Spleen (tissue), 7 donors: ENCODE measurements at regions not wholly inside any gene's neighbourhood (a gene's known extent, or its start where the extent isn't known, plus 50 kb on each side); places are given as distances from the start of the nearest gene placed in this dataset.

Source experiments
- POLR2A ChIP-seq, 3 donors: fragments of 450-650 bp; IDR thresholded peaks; one replicate each; pipeline ENCODE4 v1.5.1; 2017; ENCODE audit warnings: antibody characterized with exemption in 3 of 3, mild to moderate bottlenecking in 1 of 3
- TF ChIP-seq, protein P1 (sequence below), 11 experiments: fragments of 200-600 bp in 7 of 11; fragments of 450-650 bp in 4 of 11; sonication (generic) in 4 of 11; IDR thresholded peaks in 8 of 11; conservative IDR thresholded peaks in 3 of 11; 1 replicate in 7 of 11; 2 replicates in 4 of 11; pipeline versions ENCODE4 v1.4.0 to v1.8.0; 2016 to 2021; ENCODE audit warnings: antibody characterized with exemption in 11 of 11, inconsistent platforms in 4 of 11, mild to moderate bottlenecking in 1 of 11
- donor health status: DM: no; HTN: no; CAD: no; lungs with moderate emphysema.
- donor health status: DM: no; HTN: no; CAD: no.
- donor health status: DM: no; HTN: no; CAD: no.

DNA sequence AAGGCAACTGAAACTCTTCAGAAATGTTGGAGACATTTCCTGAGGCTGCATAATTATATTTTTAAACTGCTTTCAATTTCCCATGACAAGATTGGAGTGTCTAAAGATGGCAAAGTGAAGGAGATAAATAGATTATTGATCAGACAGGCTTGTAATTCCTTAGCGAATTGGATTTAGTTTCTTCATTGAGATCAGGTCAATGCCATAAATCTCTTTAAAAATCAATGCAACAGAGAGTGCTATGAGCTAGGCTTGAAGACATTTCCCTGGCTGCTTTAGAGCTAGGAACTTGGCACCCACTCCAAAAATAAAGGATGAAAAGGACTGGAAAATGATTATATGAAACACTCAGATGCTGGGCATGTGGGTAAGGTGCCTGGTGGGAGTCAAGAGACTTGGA, 828.4 kb downstream of the TLR4 start:
- TF ChIP-seq, protein P1, sequence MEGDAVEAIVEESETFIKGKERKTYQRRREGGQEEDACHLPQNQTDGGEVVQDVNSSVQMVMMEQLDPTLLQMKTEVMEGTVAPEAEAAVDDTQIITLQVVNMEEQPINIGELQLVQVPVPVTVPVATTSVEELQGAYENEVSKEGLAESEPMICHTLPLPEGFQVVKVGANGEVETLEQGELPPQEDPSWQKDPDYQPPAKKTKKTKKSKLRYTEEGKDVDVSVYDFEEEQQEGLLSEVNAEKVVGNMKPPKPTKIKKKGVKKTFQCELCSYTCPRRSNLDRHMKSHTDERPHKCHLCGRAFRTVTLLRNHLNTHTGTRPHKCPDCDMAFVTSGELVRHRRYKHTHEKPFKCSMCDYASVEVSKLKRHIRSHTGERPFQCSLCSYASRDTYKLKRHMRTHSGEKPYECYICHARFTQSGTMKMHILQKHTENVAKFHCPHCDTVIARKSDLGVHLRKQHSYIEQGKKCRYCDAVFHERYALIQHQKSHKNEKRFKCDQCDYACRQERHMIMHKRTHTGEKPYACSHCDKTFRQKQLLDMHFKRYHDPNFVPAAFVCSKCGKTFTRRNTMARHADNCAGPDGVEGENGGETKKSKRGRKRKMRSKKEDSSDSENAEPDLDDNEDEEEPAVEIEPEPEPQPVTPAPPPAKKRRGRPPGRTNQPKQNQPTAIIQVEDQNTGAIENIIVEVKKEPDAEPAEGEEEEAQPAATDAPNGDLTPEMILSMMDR (IDR thresholded peaks at IDR 0.05 in 8 of 11, conservative IDR thresholded peaks at IDR 0.05 in 3 of 11) = no peak
- no peak for TF ChIP-seq POLR2A (IDR thresholded peaks at IDR 0.05)
